GM19239 (cell line): ENCODE measurements at regions not wholly inside any gene's neighbourhood (a gene's known extent, or its start where the extent isn't known, plus 50 kb on each side); places are given as distances from the start of the nearest gene placed in this dataset.

Experiments used
- DNase-seq: peaks from one replicate; pipeline ENCODE4 v3.0.0; 2011; ENCODE audit warnings: low spot score; ENCODE audit not compliant: insufficient read length
- FAIRE-seq: peaks from 2 replicates; lab custom pipeline; 2011; peaks lifted over from hg19 to GRCh38; lab: Jason Lieb, UNC

DNA sequence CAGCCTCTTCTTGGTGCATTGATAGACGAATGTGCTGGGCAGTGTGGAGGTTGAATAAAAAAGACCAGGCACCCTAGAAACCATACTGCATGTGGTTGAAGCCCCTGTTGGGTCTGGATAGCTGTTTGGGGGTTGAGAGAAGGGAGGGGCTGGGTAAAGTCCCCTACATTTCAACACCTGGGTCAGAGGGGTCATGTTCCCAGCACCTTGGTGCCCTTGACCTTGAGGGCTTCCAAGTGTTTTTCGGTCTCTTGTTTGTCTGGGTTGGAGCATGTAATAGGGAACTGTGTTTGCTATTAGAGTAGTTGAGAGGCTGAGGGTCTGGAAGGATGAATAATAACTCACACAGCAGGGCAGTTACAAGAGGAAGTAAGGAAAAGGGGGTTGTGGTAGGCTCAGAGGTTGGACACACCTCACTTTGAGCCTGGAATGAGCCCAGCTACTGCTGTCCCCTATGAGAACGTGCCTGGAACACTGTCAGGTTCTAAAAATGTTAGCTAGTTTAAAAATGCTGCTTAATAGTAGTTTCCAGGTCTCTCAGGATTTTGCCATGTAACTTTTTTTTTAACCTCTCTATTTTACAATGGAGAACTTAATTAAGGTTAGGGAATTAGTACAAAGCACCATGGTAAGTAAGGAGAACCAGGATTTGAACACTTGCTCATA is 155.2 kb upstream of the SPRY4 start:
- no peak for FAIRE-seq
- DNase-seq, result no peak

DNA sequence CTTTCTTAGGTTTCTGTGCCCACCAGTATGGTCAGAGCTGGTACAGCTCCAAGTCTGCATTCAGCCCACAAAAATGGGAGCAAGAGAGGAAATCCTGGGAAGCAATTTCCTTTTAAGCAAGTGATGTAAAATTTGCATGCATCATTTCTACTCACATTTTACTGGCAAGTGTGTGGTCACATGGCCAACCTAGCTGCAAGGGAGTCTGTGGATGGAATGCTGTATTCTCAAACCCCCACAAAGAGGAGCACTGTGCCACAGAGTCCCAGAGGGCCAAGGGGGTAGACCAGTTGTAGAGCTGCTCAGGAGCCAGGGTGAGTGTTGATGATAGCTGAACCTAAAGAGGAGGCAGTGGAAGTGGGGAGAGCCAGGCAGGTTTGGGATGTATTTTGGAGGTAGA is 154.3 kb upstream of the SPRY4 start:
- DNase-seq (no peak), FAIRE-seq (no peak)

DNA sequence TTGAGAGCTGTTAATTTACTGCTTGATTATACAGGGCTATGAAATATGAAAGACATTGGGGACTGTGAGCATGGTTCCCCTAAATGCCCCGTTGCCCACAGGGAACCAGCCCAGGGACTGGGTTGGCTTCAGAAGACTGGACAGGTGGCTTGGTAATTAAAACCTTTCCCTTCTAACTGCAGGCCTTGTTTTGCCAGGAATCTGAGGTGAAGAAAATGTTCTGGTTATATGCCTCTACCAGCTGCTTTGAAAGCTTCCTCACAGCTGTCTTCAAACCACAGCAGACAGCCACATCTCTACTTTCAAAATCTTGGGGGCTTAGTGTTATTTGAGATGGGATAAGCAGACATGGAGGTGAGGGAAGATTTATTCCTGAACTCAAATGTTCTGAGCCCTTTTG is 153.3 kb upstream of the SPRY4 start:
- FAIRE-seq, result no peak
- no peak for DNase-seq

- FAIRE-seq (no peak), DNase-seq (no peak)
Observed at GRCh38 chr5:142475102-142475513, 150.3 kb upstream of the SPRY4 start.

DNA sequence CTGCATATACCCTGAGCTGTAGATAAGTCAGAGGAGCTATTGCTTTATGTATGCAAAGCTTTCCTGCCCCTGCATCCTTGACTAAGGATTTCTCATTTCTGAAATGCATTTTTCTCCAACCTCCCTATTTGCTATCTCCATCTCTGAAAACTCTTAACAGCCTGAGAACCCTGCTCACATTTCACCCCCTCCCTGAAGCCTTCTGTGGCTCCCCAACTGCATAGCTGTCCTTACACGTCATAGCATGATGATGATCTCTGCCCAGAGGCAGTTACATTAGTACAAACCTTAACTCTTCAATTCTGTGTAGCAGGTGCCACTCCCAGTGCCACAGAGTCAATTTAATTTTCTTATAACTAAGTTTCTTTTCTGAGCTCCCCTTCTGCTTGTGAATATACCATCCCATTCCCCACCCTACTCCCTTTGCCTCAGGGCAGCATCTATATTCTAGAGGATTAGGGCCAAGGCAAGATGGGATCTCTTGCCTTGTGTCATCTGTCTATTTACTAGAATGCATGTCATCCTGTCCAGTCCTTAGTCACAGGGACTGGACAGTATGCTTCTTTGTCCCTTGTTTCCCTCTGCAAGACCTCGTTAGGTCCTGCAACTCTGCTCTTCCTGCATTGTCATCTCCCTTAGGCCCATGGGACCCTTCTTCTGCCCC is 149.7 kb upstream of the SPRY4 start:
- DNase-seq (no peak), FAIRE-seq (no peak)

DNA sequence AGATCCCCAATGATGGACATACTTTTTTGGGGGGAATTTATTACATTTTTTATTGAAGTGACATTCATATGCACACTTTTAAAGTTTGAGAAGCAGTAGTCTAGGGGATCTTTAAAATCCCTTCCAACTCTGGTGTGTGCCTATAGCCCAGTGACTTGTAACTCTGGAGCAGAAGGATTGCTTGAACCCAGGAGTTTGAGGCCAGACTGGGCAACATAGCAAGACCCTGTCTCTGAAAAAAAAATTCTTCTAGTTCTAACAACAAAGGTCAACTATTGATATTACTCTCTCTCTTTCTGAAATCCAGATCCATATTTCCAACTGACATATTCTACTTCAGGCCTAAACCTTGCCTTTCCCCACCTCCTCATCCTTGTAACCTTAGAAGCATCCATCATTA is 148.2 kb upstream of the SPRY4 start:
- DNase-seq (no peak), FAIRE-seq (no peak)

GRCh38 chr5:142472306-142472951 is 147.6 kb upstream of the SPRY4 start:
- FAIRE-seq, result no peak
- DNase-seq, result no peak

GRCh38 chr5:142466195-142466971 is 141.6 kb upstream of the SPRY4 start:
- FAIRE-seq, result no peak
- DNase-seq, result no peak

GRCh38 chr5:142465476-142465875 is 140.7 kb upstream of the SPRY4 start:
- FAIRE-seq (no peak), DNase-seq (no peak)

DNA sequence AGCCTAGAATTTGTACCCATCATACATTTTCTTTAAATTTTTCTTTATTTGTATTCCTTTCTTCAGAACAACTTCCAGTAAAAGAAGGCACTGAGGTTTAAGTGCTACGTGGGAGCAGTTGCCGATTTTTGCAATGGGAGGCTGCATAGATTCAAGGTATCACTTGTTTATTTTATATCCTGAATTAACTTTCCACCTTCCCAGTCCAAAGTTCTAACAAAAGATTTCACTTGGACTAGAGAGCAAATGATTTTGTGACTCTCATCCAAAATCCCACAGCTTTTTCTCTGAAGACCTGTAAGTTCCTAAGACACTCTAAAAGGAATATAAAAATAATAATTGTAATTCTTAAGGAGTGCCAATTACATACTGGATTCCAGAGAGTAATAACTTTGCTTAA is 139.1 kb upstream of the SPRY4 start:
- FAIRE-seq, result no peak
- DNase-seq, result no peak

DNA sequence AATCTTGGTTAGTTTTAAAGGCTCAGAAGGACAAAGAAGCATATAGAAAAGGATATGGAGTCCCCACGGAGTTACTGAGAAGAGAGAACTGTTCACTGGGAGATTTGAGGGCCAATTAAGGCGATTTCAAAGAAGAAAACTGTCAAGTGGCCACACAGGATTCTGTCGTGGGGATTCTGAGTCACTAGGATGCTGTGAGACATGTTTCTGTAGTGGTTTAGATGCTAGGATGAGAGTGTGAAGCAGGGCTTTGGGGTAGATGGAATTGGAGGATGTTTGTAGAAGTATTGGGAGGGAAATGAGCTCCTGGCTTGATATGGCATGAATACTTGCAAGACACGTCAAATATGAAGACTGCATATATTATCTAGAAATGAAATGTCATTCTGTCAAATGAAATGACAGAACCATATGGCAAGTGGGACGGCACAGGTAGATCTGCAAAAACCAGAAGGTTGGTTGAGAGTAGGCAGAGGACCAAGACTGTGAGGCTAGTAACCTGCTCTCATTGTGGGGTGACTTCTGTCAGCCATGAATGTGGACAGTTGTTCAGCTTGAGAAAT is 136.3 kb upstream of the SPRY4 start:
- no peak for FAIRE-seq
- DNase-seq, result no peak

DNA sequence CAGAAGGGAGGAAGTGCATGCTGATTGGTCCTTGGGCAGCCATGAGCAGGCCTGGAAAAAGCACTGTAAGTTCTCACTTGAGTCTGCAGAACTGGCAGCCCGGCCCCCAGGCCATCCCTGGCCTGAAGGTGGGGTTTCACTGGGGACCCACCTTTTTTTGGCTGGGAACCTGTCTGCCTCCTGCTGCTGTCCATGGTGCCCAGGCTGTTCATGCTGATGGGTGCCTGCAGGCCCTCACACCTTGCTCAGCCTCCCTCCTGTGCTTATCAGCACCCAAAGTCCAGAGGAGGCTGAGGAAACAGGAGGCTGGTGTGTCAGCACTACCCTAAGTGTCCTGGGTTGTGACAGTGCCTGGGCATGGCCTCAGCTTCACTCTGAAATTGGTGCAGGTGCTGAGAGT is 134.4 kb upstream of the SPRY4 start:
- no peak for FAIRE-seq
- DNase-seq, result no peak

GRCh38 chr5:142455856-142456255 is 131.0 kb upstream of the SPRY4 start:
- FAIRE-seq (peak; percentile 23), DNase-seq (no peak)

DNA sequence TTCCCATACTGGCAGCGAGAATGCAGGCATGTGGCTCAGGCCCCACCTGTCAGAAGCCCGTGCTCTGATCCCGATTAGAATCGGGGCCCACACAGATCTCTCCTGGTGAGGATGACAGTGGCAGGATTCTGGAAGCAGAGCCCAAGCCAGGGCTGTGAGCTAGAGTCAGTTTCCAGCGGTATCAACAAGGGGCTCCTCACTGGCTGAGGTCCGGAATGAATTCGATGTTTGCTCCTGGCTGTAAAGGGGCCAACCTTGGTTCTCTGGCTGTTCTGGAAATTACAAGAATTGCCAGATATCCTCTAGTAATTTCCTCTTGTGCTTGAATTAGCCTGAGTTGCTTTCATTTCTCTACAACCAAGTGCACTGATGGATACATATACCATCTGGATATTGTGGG is 129.1 kb upstream of the SPRY4 start:
- DNase-seq (no peak), FAIRE-seq (no peak)

DNA sequence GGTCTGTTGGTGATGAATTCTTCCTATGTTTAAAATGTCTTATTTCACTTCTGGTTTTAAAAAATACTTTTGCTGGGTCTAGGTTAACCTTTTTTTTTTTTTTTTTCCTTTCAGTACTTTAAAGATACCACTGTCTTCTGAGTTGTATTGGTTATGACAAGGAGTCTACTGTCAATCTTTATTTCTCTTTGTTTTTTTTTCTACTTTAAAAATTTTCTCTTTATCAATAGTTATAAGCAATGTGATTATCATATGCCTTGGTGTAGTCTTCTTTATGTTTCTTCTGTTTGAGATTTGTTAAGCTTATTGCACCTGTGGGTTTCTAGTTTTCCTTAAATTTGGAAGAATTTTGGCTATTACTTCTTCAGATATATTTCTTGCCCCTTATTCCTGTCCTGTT is 125.6 kb upstream of the SPRY4 start:
- FAIRE-seq (no peak), DNase-seq (no peak)

DNA sequence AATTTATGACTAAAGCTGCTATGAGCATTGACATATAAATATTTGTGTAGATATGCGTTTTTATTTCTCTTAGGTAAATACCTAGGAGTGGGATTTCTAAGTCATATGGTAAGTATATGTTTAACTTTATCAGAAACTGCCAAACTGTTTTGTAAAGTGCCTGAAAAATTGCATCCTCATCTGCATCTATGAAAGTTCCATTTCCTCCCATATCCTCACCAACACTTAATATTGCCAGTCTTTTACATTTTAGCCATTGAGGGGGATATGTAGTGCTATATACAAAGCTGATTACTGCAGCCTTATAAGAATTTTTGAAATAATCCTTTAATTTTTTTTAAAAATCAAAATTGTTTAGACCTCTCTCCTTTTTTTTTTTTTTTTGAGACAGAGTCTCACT is 123.1 kb upstream of the SPRY4 start:
- DNase-seq (no peak), FAIRE-seq (no peak)

DNA sequence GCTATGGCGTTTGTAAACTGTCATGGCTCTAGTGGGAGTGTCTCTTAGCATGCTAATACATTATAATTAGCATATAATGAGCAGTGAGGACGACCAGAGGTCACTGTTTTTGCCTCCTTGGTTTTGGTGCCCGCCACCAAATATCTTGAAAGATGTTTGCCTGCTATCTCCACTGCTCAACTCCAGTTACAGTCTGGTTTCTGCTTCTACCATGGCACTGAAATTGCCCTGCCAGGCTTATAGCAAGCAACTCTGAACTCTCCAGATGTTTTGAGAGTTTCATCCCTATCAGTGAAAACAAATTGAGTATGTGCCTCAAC is 122.1 kb upstream of the SPRY4 start:
- no peak for DNase-seq
- no peak for FAIRE-seq

DNA sequence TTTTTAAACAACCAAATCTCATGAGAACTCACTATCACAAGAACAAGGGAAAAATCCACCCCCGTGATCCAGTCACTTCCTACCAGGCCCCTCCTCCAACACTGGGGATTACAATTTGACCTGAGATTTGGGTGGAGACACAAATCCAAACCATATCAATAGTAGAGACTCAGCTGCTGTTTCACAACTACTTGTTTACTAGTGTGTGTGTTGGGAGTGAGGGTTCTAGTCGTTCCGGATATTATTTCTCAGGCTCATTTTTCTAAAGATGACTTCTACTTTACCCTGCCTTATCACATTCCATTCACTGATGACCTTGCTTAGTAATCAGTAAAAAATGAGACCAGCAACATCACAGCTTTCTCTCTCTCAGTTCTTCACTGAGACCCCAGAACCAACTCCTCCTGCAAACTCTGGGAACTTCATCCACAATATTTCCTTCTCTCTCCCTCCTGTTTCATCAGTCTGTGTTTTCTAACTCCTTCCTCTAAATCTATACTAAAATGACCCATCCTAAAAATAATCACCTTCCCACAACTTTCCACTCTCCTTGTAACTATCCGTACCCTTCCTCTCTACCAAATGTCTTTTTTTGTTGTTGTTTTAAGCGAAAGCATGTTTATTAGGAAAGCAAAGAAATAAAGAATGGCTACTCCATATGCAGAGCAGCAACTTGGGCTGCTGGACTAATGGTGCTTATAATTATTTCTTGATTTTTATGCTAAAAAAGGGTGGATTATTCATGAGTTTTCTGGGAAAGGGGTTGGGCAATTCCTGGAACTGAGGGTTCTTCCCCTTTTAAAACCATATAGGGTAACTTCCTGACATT is 121.5 kb upstream of the SPRY4 start:
- no peak for DNase-seq
- no peak for FAIRE-seq

DNA sequence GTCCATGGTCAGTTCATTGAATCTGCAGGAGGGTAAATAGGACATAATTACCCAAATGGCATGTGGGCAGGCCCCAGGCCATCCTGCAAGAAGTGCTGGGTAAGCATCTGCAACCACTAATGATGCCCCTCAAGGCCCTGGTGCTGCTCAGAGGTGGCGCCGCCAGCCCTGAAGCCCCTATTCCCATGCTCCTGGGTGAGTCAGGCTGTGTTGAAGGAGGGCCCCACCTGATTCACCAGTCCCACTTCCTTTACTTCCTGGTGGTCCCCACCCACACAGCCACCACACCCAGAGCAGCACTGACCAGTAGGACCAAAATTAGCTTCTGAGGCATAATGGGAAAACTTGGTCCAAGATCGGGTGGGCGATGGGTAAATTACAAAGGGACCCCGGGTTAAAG is 120.4 kb upstream of the SPRY4 start:
- DNase-seq, result no peak
- FAIRE-seq, result no peak

DNA sequence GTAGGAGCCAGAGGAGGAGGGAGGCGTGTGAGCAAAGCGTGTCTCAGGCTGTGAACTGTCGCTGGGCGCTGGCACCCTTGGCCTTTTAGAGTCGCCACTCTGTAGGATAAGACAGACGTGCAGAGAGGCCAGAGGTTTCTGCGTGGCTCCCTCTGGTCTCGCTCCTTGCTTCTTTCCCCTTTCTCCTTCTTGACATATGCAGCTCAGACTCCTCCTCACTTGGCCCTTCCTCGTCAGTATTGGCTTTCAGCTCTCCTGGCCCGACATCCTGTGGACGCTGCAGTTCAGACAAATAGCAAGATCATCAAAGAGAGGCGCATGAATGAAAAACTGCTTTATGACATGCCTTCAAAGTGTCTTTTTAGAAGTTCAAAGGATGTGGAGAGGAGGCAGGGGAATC is 116.8 kb upstream of the SPRY4 start:
- FAIRE-seq (no peak), DNase-seq (no peak)
